Neutrophil (primary cell): ENCODE measurements at regions not wholly inside any gene's neighbourhood (a gene's known extent, or its start where the extent isn't known, plus 50 kb on each side); places are given as distances from the start of the nearest gene placed in this dataset.
"Not testable (repeated sequence)": the region's sequence is repeated elsewhere in the genome, so short reads cannot be mapped to it uniquely, and the experiment has no call there.

Experiments used
- H3K27ac ChIP-seq: fragments of 200-600 bp; sonication (generic); 2 replicates; pipeline ENCODE4 v1.5.1; 2016; ENCODE audit warnings: mild to moderate bottlenecking, moderate library complexity
- H3K27me3 ChIP-seq: fragments of 200-600 bp; sonication (generic); 2 replicates; pipeline ENCODE4 v1.6.0; 2016; ENCODE audit warnings: mild to moderate bottlenecking
- H3K36me3 ChIP-seq: fragments of 200-600 bp; sonication (generic); 2 replicates; pipeline ENCODE4 v1.5.1; 2017
- H3K4me1 ChIP-seq, 2 experiments: fragments of 200-600 bp in 1 of 2; sonication (generic) in 1 of 2; 1 replicate in 1 of 2; 2 replicates in 1 of 2; pipeline versions ENCODE4 v1.5.1 to v1.6.1; 2013 to 2016; ENCODE audit warnings: low read depth in 1 of 2, low read length in 1 of 2, mild to moderate bottlenecking in 1 of 2, moderate library complexity in 1 of 2; ENCODE audit not compliant: control insufficient read depth in 1 of 2, insufficient read depth in 1 of 2
- H3K4me3 ChIP-seq, 2 experiments: fragments of 200-600 bp in 1 of 2; sonication (generic) in 1 of 2; 1 replicate in 1 of 2; 2 replicates in 1 of 2; pipeline ENCODE4 v1.5.1; 2013 to 2016; ENCODE audit warnings: low read depth in 1 of 2, low read length in 1 of 2, mild to moderate bottlenecking in 1 of 2, moderate library complexity in 1 of 2
- H3K9me3 ChIP-seq: fragments of 200-600 bp; sonication (generic); 2 replicates; pipeline ENCODE4 v1.5.1; 2016
- TF ChIP-seq, protein P1 (sequence below): fragments of 200-600 bp; sonication (generic); IDR thresholded peaks from 2 replicates; pipeline ENCODE4 v1.5.1; 2016; ENCODE audit warnings: antibody characterized with exemption

- Histone ChIP-seq H3K4me3 (no peak overlapping the region), H3K9me3 (no peaks in the 10 kb centered on the region), H3K4me1 (peaks cover 0 to 9% of the 10 kb centered on the region in 2 experiments), H3K36me3 (no peaks in the 10 kb centered on the region), H3K27me3 (no peaks in the 10 kb centered on the region), H3K27ac (no peak overlapping the region)
- TF ChIP-seq, protein P1, sequence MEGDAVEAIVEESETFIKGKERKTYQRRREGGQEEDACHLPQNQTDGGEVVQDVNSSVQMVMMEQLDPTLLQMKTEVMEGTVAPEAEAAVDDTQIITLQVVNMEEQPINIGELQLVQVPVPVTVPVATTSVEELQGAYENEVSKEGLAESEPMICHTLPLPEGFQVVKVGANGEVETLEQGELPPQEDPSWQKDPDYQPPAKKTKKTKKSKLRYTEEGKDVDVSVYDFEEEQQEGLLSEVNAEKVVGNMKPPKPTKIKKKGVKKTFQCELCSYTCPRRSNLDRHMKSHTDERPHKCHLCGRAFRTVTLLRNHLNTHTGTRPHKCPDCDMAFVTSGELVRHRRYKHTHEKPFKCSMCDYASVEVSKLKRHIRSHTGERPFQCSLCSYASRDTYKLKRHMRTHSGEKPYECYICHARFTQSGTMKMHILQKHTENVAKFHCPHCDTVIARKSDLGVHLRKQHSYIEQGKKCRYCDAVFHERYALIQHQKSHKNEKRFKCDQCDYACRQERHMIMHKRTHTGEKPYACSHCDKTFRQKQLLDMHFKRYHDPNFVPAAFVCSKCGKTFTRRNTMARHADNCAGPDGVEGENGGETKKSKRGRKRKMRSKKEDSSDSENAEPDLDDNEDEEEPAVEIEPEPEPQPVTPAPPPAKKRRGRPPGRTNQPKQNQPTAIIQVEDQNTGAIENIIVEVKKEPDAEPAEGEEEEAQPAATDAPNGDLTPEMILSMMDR = no peak
Measured at GRCh38 chr14:21913759-21914158, 240.1 kb upstream of the OR4E1 start.

- peaks cover 0 to 5% of the 10 kb centered on the region in 2 experiments for H3K4me1 ChIP-seq
- H3K4me3 ChIP-seq = no peak overlapping the region
- no peaks in the 10 kb centered on the region for H3K36me3 ChIP-seq
- TF ChIP-seq, protein P1 = no peak
- no peak overlapping the region for H3K27ac ChIP-seq
- no peaks in the 10 kb centered on the region for H3K9me3 ChIP-seq
- no peaks in the 10 kb centered on the region for H3K27me3 ChIP-seq
Measured at GRCh38 chr14:21912367-21912766, 238.7 kb upstream of the OR4E1 start.

- Histone ChIP-seq H3K27ac (no peak overlapping the region), H3K27me3 (no peaks in the 10 kb centered on the region), H3K36me3 (no peaks in the 10 kb centered on the region), H3K4me3 (no peak overlapping the region), H3K9me3 (no peaks in the 10 kb centered on the region), H3K4me1 (peaks cover 0 to 5% of the 10 kb centered on the region in 2 experiments)
- TF ChIP-seq, protein P1 = no peak
Measured at GRCh38 chr14:21911877-21912276, 238.3 kb upstream of the OR4E1 start.

GRCh38 chr14:21910260-21910659 lies 236.6 kb upstream of the OR4E1 start:
- H3K4me3 ChIP-seq = no peak overlapping the region
- no peaks in the 10 kb centered on the region for H3K27me3 ChIP-seq
- TF ChIP-seq, protein P1 = no peak
- no peaks in the 10 kb centered on the region for H3K36me3 ChIP-seq
- H3K4me1 ChIP-seq = peaks cover 0 to 5% of the 10 kb centered on the region in 2 experiments
- H3K27ac ChIP-seq = no peak overlapping the region
- no peaks in the 10 kb centered on the region for H3K9me3 ChIP-seq

- Histone ChIP-seq H3K27ac (peak overlapping the region; percentile 38), H3K36me3 (no peaks in the 10 kb centered on the region), H3K9me3 (no peaks in the 10 kb centered on the region), H3K4me1 (peaks cover 0 to 11% of the 10 kb centered on the region in 2 experiments), H3K4me3 (peak overlapping the region in 1 of 2 experiments; percentile 29), H3K27me3 (no peaks in the 10 kb centered on the region)
- TF ChIP-seq, protein P1 = peak; percentile 10
Measured at GRCh38 chr14:21902561-21903181, 229.1 kb upstream of the OR4E1 start.

- not testable (repeated sequence) for H3K9me3 ChIP-seq, H3K4me3 ChIP-seq, H3K27ac ChIP-seq, H3K27me3 ChIP-seq, H3K36me3 ChIP-seq, H3K4me1 ChIP-seq
Measured at GRCh38 chr14:21894898-21895194, 221.2 kb upstream of the OR4E1 start.
